B cell (primary cell): ENCODE measurements at regions not wholly inside any gene's neighbourhood (a gene's known extent, or its start where the extent isn't known, plus 50 kb on each side); places are given as distances from the start of the nearest gene placed in this dataset.

Experiments
- CTCF ChIP-seq: fragments of 200-600 bp; IDR thresholded peaks from one replicate; pipeline ENCODE4 v1.8.0; 2022; ENCODE audit warnings: antibody characterized with exemption, mild to moderate bottlenecking
- EZH2 ChIP-seq: IDR thresholded peaks from 2 replicates; pipeline ENCODE4 v1.6.1; 2012; ENCODE audit warnings: borderline replicate concordance, low read depth, mild to moderate bottlenecking, moderate library complexity, low read length; ENCODE audit not compliant: insufficient read depth, poor library complexity, severe bottlenecking

GRCh38 chr13:53788286-53788685 lies 759.7 kb downstream of the OLFM4 start:
- TF ChIP-seq CTCF (no peak), EZH2 (no peak)
